Vagina (tissue), 2 donors: ENCODE measurements at regions not wholly inside any gene's neighbourhood (a gene's known extent, or its start where the extent isn't known, plus 50 kb on each side); places are given as distances from the start of the nearest gene placed in this dataset.
A peak's percentile ranks its signal among the peaks of the same experiment; 100 is the strongest.

Experiments
- DNase-seq, 2 donors: peaks; one replicate each; pipeline ENCODE4 v3.0.0-alpha.2; 2017; ENCODE audit errors: extremely low spot score in 2 of 2
- H3K27ac ChIP-seq: fragments of 200-600 bp; sonication (generic); one replicate; pipeline ENCODE4 v1.5.1; 2019
- H3K27me3 ChIP-seq: fragments of 200-600 bp; sonication (generic); one replicate; pipeline ENCODE4 v1.5.1; 2019
- H3K36me3 ChIP-seq, 2 donors: fragments of 200-600 bp; sonication (generic); one replicate each; pipeline ENCODE4 v1.5.1; 2017 to 2019
- H3K4me1 ChIP-seq: fragments of 200-600 bp; sonication (generic); one replicate; pipeline ENCODE4 v1.5.1; 2019
- H3K4me3 ChIP-seq, 2 donors: fragments of 200-600 bp; sonication (generic); 1 replicate in 1 of 2; 2 replicates in 1 of 2; pipeline ENCODE4 v1.5.1; 2016 to 2019
- H3K9me3 ChIP-seq: fragments of 200-600 bp; sonication (generic); one replicate; pipeline ENCODE4 v1.5.1; 2019
- CTCF ChIP-seq, 3 experiments: fragments of 450-650 bp in 2 of 3; fragments of 200-600 bp in 1 of 3; sonication (generic) in 1 of 3; IDR thresholded peaks; one replicate each; pipeline ENCODE4 v1.5.1; 2017 to 2019; ENCODE audit warnings: antibody characterized with exemption in 3 of 3, mild to moderate bottlenecking in 2 of 3, moderate library complexity in 2 of 3
- POLR2A ChIP-seq, 2 donors: fragments of 450-650 bp; IDR thresholded peaks; one replicate each; pipeline ENCODE4 v1.6.1; 2017; ENCODE audit warnings: antibody characterized with exemption in 2 of 2, mild to moderate bottlenecking in 2 of 2, moderate library complexity in 2 of 2
- POLR2AphosphoS5 ChIP-seq, 2 donors: sonication (generic); formaldehyde crosslinking; IDR thresholded peaks; one replicate each; pipeline ENCODE4 v1.9.0; 2017; ENCODE audit warnings: antibody characterized with exemption in 2 of 2, mild to moderate bottlenecking in 2 of 2, low read depth in 1 of 2; ENCODE audit not compliant: insufficient read depth in 1 of 2
- intact Hi-C: fragments of 100-400 bp; cut with DNase I; formaldehyde crosslinking; loops from one replicate; pipeline ENCODE4 v1.15.1; 2023

DNA sequence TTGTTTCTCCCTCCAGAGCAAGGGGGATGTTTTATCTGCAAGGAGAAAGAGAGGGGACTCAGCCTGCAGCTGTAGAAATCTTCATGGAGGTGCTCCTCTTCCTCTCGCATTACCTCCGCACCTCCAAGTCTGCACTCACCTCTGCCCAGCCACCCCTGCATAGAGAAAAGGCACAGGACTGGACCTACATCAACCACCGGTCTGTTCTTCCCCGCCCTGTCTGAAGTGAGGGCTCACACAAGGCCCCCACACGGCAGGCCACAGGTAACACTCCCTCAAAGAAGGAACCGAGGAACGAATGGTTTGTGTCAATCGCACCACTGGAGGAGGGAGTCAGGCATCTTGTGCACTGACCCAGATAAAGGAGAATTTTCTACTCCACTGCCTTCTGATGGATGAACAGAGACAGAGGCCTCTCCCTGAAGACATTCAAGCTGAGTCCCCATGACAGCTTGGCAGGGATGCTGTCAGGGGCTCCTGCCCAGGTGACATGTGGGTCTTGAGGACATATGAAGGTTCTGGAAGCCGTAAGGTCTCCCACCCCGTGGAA is 260.3 kb downstream of the XXYLT1 start:
- H3K36me3 ChIP-seq, result no peaks in the 10 kb centered on the region
- no peaks in the 10 kb centered on the region for H3K27me3 ChIP-seq
- no peak for DNase-seq
- TF ChIP-seq POLR2AphosphoS5 (IDR thresholded peaks at IDR 0.05; ENCODE audit: insufficient read depth in 1 of 2, low read depth in 1 of 2), result no peak
- H3K27ac ChIP-seq, result no peak overlapping the region
- no peaks in the 10 kb centered on the region for H3K9me3 ChIP-seq
- H3K4me3 ChIP-seq, result no peak overlapping the region
- intact Hi-C loops, result no loop called here
- no peaks in the 10 kb centered on the region for H3K4me1 ChIP-seq

DNA sequence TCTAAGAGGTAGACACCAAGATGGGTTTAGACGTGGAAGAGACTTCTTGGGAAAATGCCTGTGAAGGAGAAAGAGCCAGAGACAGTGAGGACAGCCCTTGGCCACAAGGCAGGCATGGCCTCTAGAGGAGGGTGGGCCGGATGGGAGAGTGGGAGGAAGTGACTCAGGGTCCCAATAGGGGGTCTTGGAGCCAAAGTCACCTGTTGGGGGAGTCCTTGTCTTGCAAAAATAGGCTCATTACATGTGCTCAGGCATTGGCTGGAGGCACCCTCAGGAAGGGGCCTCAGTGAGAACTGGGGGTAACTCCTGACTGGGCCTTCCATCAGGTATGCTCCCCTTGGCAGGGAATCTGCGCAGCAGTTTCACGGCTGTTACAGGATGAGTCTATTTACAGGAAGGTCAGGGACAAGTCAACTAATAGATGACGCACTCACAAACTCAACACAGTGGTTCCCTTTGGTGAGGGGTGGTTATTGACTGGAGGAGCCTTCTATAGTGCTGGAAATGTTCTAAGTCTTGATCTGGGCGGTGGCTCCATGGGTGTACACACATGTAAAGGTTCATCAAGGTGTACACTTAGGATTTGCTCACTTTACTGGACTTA is 259.6 kb downstream of the XXYLT1 start:
- H3K27me3 ChIP-seq, result no peaks in the 10 kb centered on the region
- TF ChIP-seq POLR2AphosphoS5 (IDR thresholded peaks at IDR 0.05; ENCODE audit: insufficient read depth in 1 of 2, low read depth in 1 of 2), result no peak
- TF ChIP-seq POLR2A (IDR thresholded peaks at IDR 0.05), result no peak
- TF ChIP-seq CTCF (IDR thresholded peaks at IDR 0.05), result no peak
- no peak for DNase-seq
- H3K36me3 ChIP-seq, result no peaks in the 10 kb centered on the region
- no peaks in the 10 kb centered on the region for H3K4me1 ChIP-seq
- intact Hi-C loops, result no loop called here
- no peaks in the 10 kb centered on the region for H3K9me3 ChIP-seq
- H3K4me3 ChIP-seq, result no peak overlapping the region
- no peak overlapping the region for H3K27ac ChIP-seq

- DNase-seq, result no peak
- TF ChIP-seq POLR2AphosphoS5 (IDR thresholded peaks at IDR 0.05; ENCODE audit: insufficient read depth in 1 of 2, low read depth in 1 of 2) (no peak), CTCF (IDR thresholded peaks at IDR 0.05) (no peak), POLR2A (IDR thresholded peaks at IDR 0.05) (no peak)
- H3K27ac ChIP-seq, result no peak overlapping the region
These were observed 258.9 kb downstream of the XXYLT1 start for GRCh38 chr3:195012100-195012499.

DNA sequence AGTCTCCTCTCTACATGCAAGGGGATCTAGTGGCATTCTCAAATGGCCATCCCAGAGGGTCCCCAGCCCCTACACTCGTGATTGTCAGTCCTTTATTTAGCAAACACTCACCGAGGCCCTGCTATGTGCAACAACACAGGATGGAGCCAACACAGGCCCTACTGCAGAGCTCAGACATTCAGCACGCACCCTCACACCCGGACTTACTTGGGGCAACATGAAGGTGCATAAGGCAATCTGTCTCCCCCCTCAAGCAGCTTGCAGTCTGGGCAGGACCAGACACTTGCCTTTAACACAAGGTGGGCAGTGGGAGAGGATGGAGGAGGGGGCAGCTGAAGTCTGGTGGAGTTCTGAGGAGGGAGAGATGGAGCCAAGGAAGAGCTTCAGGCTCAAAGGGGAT is 258.4 kb downstream of the XXYLT1 start:
- Histone ChIP-seq H3K4me3 (no peak overlapping the region), H3K4me1 (no peaks in the 10 kb centered on the region), H3K36me3 (no peaks in the 10 kb centered on the region), H3K9me3 (no peaks in the 10 kb centered on the region), H3K27ac (no peak overlapping the region), H3K27me3 (no peaks in the 10 kb centered on the region)
- no peak for TF ChIP-seq POLR2A (IDR thresholded peaks at IDR 0.05)
- no peak for DNase-seq
- intact Hi-C loops, result no loop called here

More at GRCh38 chr3:195012100-195012499, 258.9 kb downstream of the XXYLT1 start:
- H3K4me1 ChIP-seq, result no peaks in the 10 kb centered on the region
- no peak overlapping the region for H3K4me3 ChIP-seq
- intact Hi-C loops, result no loop called here
- no peaks in the 10 kb centered on the region for H3K9me3 ChIP-seq
- no peaks in the 10 kb centered on the region for H3K36me3 ChIP-seq
- no peaks in the 10 kb centered on the region for H3K27me3 ChIP-seq

- intact Hi-C loops, result no loop called here
- Histone ChIP-seq H3K27me3 (no peaks in the 10 kb centered on the region), H3K27ac (no peak overlapping the region), H3K9me3 (no peaks in the 10 kb centered on the region), H3K4me1 (no peaks in the 10 kb centered on the region), H3K36me3 (no peaks in the 10 kb centered on the region), H3K4me3 (no peak overlapping the region)
- peak in 1 of 2 donors; percentile 93 for DNase-seq
- TF ChIP-seq POLR2A (IDR thresholded peaks at IDR 0.05), result no peak
- TF ChIP-seq POLR2AphosphoS5 (IDR thresholded peaks at IDR 0.05; ENCODE audit: insufficient read depth in 1 of 2, low read depth in 1 of 2), result no peak
- no peak for TF ChIP-seq CTCF (IDR thresholded peaks at IDR 0.05)
These were observed 257.3 kb downstream of the XXYLT1 start for GRCh38 chr3:195013411-195014361.
